K562 (cell line): ENCODE measurements at regions not wholly inside any gene's neighbourhood (a gene's known extent, or its start where the extent isn't known, plus 50 kb on each side); places are given as distances from the start of the nearest gene placed in this dataset.

Experiments used
- ATAC-seq: fragments of 200-7000 bp; cut with Tn5 transposase; 3 replicates; pipeline ENCODE4 v1.9.1; 2020; ENCODE audit warnings: moderate library complexity
- BruUV-seq: library from RNA; stranded (reverse); fragments of 400-500 nt; replicated peaks from 2 replicates; lab custom pipeline; 2021; lab: Mats Ljungman, UMichigan
- CTCF ChIA-PET: fragments of 300-600 bp; formaldehyde crosslinking; extraction: SDS; loops from one replicate; lab custom pipeline; 2021; ENCODE audit warnings: low intra/inter-chr PET ratio; lab: Yijun Ruan, JAX
- POLR2A ChIA-PET: fragments of 300-600, 350-650 bp; sonication (Branson Sonifier 250); formaldehyde crosslinking; extraction: SDS; loops from one replicate; lab custom pipeline; 2021; ENCODE audit warnings: antibody characterized with exemption, inconsistent platforms; lab: Yijun Ruan, JAX
- DNase-seq, 4 experiments: peaks; one replicate each; pipeline versions ENCODE4 v3.0.0 to v3.0.0-alpha.2; 2011 to 2018; ENCODE audit warnings: low spot score in 3 of 4, mixed read lengths in 3 of 4; ENCODE audit errors: extremely low read depth in 1 of 4
- FAIRE-seq: peaks from 2 replicates; lab custom pipeline; 2011; peaks lifted over from hg19 to GRCh38; lab: Jason Lieb, UNC
- H2AFZ ChIP-seq: 2 replicates; pipeline ENCODE4 v1.6.0; 2011; ENCODE audit warnings: low read depth, low read length, control low read depth, inconsistent platforms
- H3K27ac ChIP-seq: fragments of 200-600 bp; 3 replicates; pipeline ENCODE4 v1.8.0; 2011; ENCODE audit warnings: low read depth, mild to moderate bottlenecking, control low read depth, inconsistent platforms, low read length, moderate library complexity, mixed read lengths; ENCODE audit errors: extremely low read depth
- H3K27me3 ChIP-seq, 2 experiments: fragments of 300-600 bp in 1 of 2; 2 replicates in 1 of 2; 3 replicates in 1 of 2; pipeline versions ENCODE4 v1.6.0 to v1.8.0; 2011; ENCODE audit warnings: inconsistent platforms in 2 of 2, low read length in 2 of 2, mild to moderate bottlenecking in 1 of 2, mixed read lengths in 1 of 2, moderate library complexity in 1 of 2; ENCODE audit not compliant: control insufficient read depth in 2 of 2, insufficient read depth in 2 of 2
- H3K36me3 ChIP-seq: fragments of 300-600 bp; 3 replicates; pipeline ENCODE4 v1.8.0; 2011; ENCODE audit warnings: mild to moderate bottlenecking, low read length, inconsistent platforms; ENCODE audit not compliant: control insufficient read depth, insufficient read depth
- H3K4me1 ChIP-seq, 2 experiments: fragments of 200-600 bp in 1 of 2; replicated peaks in 1 of 2; 2 replicates in 1 of 2; 3 replicates in 1 of 2; pipeline versions ENCODE4 v1.5.1 to v1.8.0; 2011; ENCODE audit warnings: inconsistent platforms in 2 of 2, low read length in 2 of 2, mild to moderate bottlenecking in 1 of 2, mixed read lengths in 1 of 2, moderate library complexity in 1 of 2; ENCODE audit not compliant: control insufficient read depth in 2 of 2, insufficient read depth in 2 of 2
- H3K4me2 ChIP-seq: 2 replicates; pipeline ENCODE4 v1.6.1; 2011; ENCODE audit warnings: low read length, control low read depth, inconsistent platforms, mixed read lengths; ENCODE audit not compliant: insufficient read depth
- H3K4me3 ChIP-seq: fragments of 200-600 bp; sonication (generic), shearing (Covaris generic); 2 replicates; pipeline ENCODE4 v1.5.1; 2016; ENCODE audit warnings: control low read depth, inconsistent platforms
- H3K79me2 ChIP-seq: fragments of 200-600 bp; 3 replicates; pipeline ENCODE4 v1.8.0; 2011; ENCODE audit warnings: low read length, inconsistent platforms; ENCODE audit not compliant: control insufficient read depth, insufficient read depth
- H3K9ac ChIP-seq, 2 experiments: 2 replicates each; pipeline versions ENCODE4 v1.6.0 to v1.6.1; 2011; ENCODE audit warnings: low read depth in 2 of 2, low read length in 2 of 2, control low read depth in 1 of 2, inconsistent platforms in 1 of 2, mild to moderate bottlenecking in 1 of 2, mixed read lengths in 1 of 2; ENCODE audit not compliant: insufficient read depth in 1 of 2
- H3K9me1 ChIP-seq: one replicate; pipeline ENCODE4 v1.6.0; 2011; ENCODE audit warnings: inconsistent platforms, mild to moderate bottlenecking, low read length, moderate library complexity; ENCODE audit not compliant: control insufficient read depth, insufficient read depth
- H3K9me3 ChIP-seq: replicated peaks from 2 replicates; pipeline ENCODE4 v1.5.1; 2011; ENCODE audit warnings: low read depth, low read length, inconsistent platforms; ENCODE audit not compliant: control insufficient read depth, insufficient read depth
- H4K20me1 ChIP-seq: replicated peaks from 2 replicates; pipeline ENCODE4 v1.6.1; 2011; ENCODE audit warnings: low read length, inconsistent platforms, mixed read lengths; ENCODE audit not compliant: control insufficient read depth, insufficient read depth
- CREB1 ChIP-seq, 2 experiments: sonication (generic) in 1 of 2; formaldehyde crosslinking in 1 of 2; IDR thresholded peaks; 2 replicates each; pipeline versions ENCODE4 v1.6.1 to v1.8.0; 2012 to 2022; ENCODE audit warnings: inconsistent platforms in 1 of 2, mild to moderate bottlenecking in 1 of 2, missing genetic modification reagents in 1 of 2, moderate library complexity in 1 of 2
- FOXA3 ChIP-seq, 2 experiments: fragments of 450-650 bp in 1 of 2; sonication (generic) in 1 of 2; formaldehyde crosslinking; IDR thresholded peaks in 1 of 2; conservative IDR thresholded peaks in 1 of 2; 2 replicates each; pipeline versions ENCODE4 v1.4.0 to v1.8.0; 2020 to 2022; ENCODE audit warnings: mild to moderate bottlenecking in 2 of 2, missing genetic modification reagents in 1 of 2
- GATA2 ChIP-seq: sonication (generic); formaldehyde crosslinking; IDR thresholded peaks from 2 replicates; pipeline ENCODE4 v1.4.0; 2020; ENCODE audit warnings: mild to moderate bottlenecking, missing genetic modification reagents
- HNRNPL ChIP-seq: fragments of 200-400 bp; formaldehyde crosslinking; IDR thresholded peaks from 2 replicates; pipeline ENCODE4 v1.6.1; 2017; ENCODE audit warnings: low read depth, mild to moderate bottlenecking, low read length
- MBD2 ChIP-seq: sonication (generic); IDR thresholded peaks from 2 replicates; pipeline ENCODE4 v1.6.1; 2016; ENCODE audit warnings: low read depth, borderline replicate concordance
- NBN ChIP-seq: fragments of 450-650 bp; IDR thresholded peaks from 2 replicates; pipeline ENCODE4 v1.6.1; 2016; ENCODE audit warnings: low read depth, mild to moderate bottlenecking
- PML ChIP-seq: IDR thresholded peaks from 2 replicates; pipeline ENCODE4 v1.6.1; 2012; ENCODE audit warnings: low read length, inconsistent platforms
- ZNF197 ChIP-seq: fragments of 200-800 bp; sonication (Bioruptor generic); IDR thresholded peaks from 2 replicates; pipeline ENCODE4 v1.6.1; 2016; ENCODE audit warnings: low read depth, missing genetic modification characterization, missing compliant biosample characterization
- WGBS: fragments of 100-300 bp; shearing (Covaris generic); methylation state at CpG from one replicate; pipeline ENCODE4 v1.1.6; 2016; ENCODE audit warnings: low coverage, mixed read lengths; ENCODE audit not compliant: insufficient coverage; ENCODE audit errors: missing lambda C conversion rate; 5-methylcytosine and 5-hydroxymethylcytosine counted together
- in situ Hi-C: fragments of 300-500 bp; cut with MboI; formaldehyde crosslinking; loops from 4 replicates; pipeline ENCODE4 v1.15.0; 2018; ENCODE audit warnings: inconsistent platforms, mixed read lengths
- intact Hi-C: fragments of 100-400 bp; cut with micrococcal nuclease; formaldehyde crosslinking; loops from 2 replicates; pipeline ENCODE4 v1.14.2; 2022
- TF ChIP-seq, protein P1 (sequence below): IDR thresholded peaks from 2 replicates; pipeline ENCODE4 v1.6.1; 2016; ENCODE audit warnings: missing genetic modification characterization, missing compliant biosample characterization
- TF ChIP-seq, protein P2 (sequence below): fragments of 450-650 bp; formaldehyde crosslinking; IDR thresholded peaks from 2 replicates; pipeline ENCODE4 v1.4.0; 2022; ENCODE audit warnings: missing genetic modification characterization
- TF ChIP-seq, protein P3 (sequence below): fragments of 250-450 bp; sonication (Bioruptor Pico); IDR thresholded peaks from 2 replicates; pipeline ENCODE4 v1.9.0; 2021; ENCODE audit warnings: mild to moderate bottlenecking, inconsistent platforms

DNA sequence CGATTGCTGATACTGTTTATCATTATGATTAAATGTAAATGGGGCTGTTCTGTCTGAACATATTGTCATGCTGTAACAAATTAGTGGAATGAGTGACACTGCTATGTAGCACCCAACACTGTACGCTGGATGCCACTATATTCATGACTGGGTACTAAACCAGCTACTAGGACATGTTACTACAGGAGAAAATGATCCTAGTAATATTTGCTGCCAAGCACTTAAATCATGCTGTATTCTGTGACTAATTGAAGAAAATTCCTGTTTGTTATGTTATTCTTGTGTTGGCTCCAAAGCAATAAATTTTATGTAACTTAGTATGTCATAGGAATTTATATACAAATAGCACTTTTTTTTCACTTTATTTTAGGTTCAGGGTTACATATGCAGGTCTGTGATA is 804.2 kb downstream of the CENPC start:
- no peaks in the 10 kb centered on the region for H3K4me1 ChIP-seq
- BruUV-seq, result no TSS peak
- no peak overlapping the region for H3K9ac ChIP-seq
- H3K36me3 ChIP-seq, result no peaks in the 10 kb centered on the region
- H3K9me3 ChIP-seq, result no peaks in the 10 kb centered on the region
- in situ Hi-C loops, result no loop called here
- DNase-seq (no peak), ATAC-seq (no peak)
- no peak overlapping the region for H3K4me3 ChIP-seq
- POLR2A ChIA-PET, result no interaction called here
- H2AFZ ChIP-seq, result no peak overlapping the region
- no peaks in the 10 kb centered on the region for H4K20me1 ChIP-seq
- H3K9me1 ChIP-seq, result no peaks in the 10 kb centered on the region
- H3K4me2 ChIP-seq, result no peak overlapping the region
- CTCF ChIA-PET, result no interaction called here
- no peak for TF ChIP-seq CREB1 (IDR thresholded peaks at IDR 0.05)
- no peak for TF ChIP-seq CREB1 (CRISPR knock-in tag; IDR thresholded peaks at IDR 0.05)
- no peak for TF ChIP-seq ZNF197
- no peak for TF ChIP-seq GATA2 (CRISPR knock-in tag)
- no peak for TF ChIP-seq PML
- TF ChIP-seq, protein P1, sequence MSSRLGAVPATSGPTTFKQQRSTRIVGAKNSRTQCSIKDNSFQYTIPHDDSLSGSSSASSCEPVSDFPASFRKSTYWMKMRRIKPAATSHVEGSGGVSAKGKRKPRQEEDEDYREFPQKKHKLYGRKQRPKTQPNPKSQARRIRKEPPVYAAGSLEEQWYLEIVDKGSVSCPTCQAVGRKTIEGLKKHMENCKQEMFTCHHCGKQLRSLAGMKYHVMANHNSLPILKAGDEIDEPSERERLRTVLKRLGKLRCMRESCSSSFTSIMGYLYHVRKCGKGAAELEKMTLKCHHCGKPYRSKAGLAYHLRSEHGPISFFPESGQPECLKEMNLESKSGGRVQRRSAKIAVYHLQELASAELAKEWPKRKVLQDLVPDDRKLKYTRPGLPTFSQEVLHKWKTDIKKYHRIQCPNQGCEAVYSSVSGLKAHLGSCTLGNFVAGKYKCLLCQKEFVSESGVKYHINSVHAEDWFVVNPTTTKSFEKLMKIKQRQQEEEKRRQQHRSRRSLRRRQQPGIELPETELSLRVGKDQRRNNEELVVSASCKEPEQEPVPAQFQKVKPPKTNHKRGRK, result no peak
- TF ChIP-seq HNRNPL, result no peak
- TF ChIP-seq, protein P2, sequence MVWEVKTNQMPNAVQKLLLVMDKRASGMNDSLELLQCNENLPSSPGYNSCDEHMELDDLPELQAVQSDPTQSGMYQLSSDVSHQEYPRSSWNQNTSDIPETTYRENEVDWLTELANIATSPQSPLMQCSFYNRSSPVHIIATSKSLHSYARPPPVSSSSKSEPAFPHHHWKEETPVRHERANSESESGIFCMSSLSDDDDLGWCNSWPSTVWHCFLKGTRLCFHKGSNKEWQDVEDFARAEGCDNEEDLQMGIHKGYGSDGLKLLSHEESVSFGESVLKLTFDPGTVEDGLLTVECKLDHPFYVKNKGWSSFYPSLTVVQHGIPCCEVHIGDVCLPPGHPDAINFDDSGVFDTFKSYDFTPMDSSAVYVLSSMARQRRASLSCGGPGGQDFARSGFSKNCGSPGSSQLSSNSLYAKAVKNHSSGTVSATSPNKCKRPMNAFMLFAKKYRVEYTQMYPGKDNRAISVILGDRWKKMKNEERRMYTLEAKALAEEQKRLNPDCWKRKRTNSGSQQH (CRISPR knock-in tag), result no peak
- no peak for TF ChIP-seq MBD2
- TF ChIP-seq FOXA3 (CRISPR knock-in tag; conservative IDR thresholded peaks at IDR 0.05 in 1 of 2, IDR thresholded peaks at IDR 0.05 in 1 of 2), result no peak
- TF ChIP-seq, protein P3, sequence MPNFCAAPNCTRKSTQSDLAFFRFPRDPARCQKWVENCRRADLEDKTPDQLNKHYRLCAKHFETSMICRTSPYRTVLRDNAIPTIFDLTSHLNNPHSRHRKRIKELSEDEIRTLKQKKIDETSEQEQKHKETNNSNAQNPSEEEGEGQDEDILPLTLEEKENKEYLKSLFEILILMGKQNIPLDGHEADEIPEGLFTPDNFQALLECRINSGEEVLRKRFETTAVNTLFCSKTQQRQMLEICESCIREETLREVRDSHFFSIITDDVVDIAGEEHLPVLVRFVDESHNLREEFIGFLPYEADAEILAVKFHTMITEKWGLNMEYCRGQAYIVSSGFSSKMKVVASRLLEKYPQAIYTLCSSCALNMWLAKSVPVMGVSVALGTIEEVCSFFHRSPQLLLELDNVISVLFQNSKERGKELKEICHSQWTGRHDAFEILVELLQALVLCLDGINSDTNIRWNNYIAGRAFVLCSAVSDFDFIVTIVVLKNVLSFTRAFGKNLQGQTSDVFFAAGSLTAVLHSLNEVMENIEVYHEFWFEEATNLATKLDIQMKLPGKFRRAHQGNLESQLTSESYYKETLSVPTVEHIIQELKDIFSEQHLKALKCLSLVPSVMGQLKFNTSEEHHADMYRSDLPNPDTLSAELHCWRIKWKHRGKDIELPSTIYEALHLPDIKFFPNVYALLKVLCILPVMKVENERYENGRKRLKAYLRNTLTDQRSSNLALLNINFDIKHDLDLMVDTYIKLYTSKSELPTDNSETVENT, result no peak
- no peak for TF ChIP-seq NBN
- TF ChIP-seq, all 486 proteins: peak for 0
- Histone ChIP-seq H3K79me2 (no peaks in the 10 kb centered on the region), H3K27me3 (no peaks in the 10 kb centered on the region), H3K27ac (no peak overlapping the region)
- intact Hi-C loops, result no loop called here
- no peak for FAIRE-seq
- 10% methylated on average over 2 of the region's 2 CpGs for WGBS
